ENCODE measurements at regions not wholly inside any gene's neighbourhood (a gene's known extent, or its start where the extent isn't known, plus 50 kb on each side); places are given as distances from the start of the nearest gene placed in this dataset.

- no peak for DNase-seq
Measured at GRCh38 chr20:52470561-52470960, 279.0 kb upstream of the ZFP64 start.

- no peak for DNase-seq
Measured at GRCh38 chr20:52469128-52469527, 277.5 kb upstream of the ZFP64 start.

GRCh38 chr20:52465991-52466390 lies 274.4 kb upstream of the ZFP64 start:
- DNase-seq: no peak

- no peak for DNase-seq
Measured at GRCh38 chr20:52461582-52461981, 270.0 kb upstream of the ZFP64 start.

- DNase-seq: no peak
Measured at GRCh38 chr20:52459150-52459549, 267.6 kb upstream of the ZFP64 start.

- no peak for DNase-seq
Measured at GRCh38 chr20:52457826-52458225, 266.2 kb upstream of the ZFP64 start.

- no peak for DNase-seq
Measured at GRCh38 chr20:52454660-52455059, 263.1 kb upstream of the ZFP64 start.

- DNase-seq: no peak
Measured at GRCh38 chr20:52448513-52449232, 257.1 kb upstream of the ZFP64 start.

- DNase-seq: no peak
Measured at GRCh38 chr20:52447225-52447551, 255.6 kb upstream of the ZFP64 start.

GRCh38 chr20:52446421-52447224 lies 255.0 kb upstream of the ZFP64 start:
- no peak for DNase-seq

- DNase-seq: no peak
Measured at GRCh38 chr20:52444455-52444854, 252.9 kb upstream of the ZFP64 start.

- no peak for DNase-seq
Measured at GRCh38 chr20:52443874-52444273, 252.3 kb upstream of the ZFP64 start.

GRCh38 chr20:52441710-52442109 lies 250.1 kb upstream of the ZFP64 start:
- DNase-seq: no peak

GRCh38 chr20:52439375-52439774 lies 247.8 kb upstream of the ZFP64 start:
- no peak for DNase-seq

- DNase-seq: peak; percentile 29
Measured at GRCh38 chr20:52438326-52438963, 246.9 kb upstream of the ZFP64 start.

- no peak for DNase-seq
Measured at GRCh38 chr20:52434453-52434852, 242.9 kb upstream of the ZFP64 start.

GRCh38 chr20:52434041-52434425 lies 242.5 kb upstream of the ZFP64 start:
- no peak for DNase-seq

GRCh38 chr20:52433326-52434040 lies 241.9 kb upstream of the ZFP64 start:
- no peak for DNase-seq

GRCh38 chr20:52432740-52433139 lies 241.2 kb upstream of the ZFP64 start:
- DNase-seq: no peak

- DNase-seq: no peak
Measured at GRCh38 chr20:52429029-52429428, 237.4 kb upstream of the ZFP64 start.

- no peak for DNase-seq
Measured at GRCh38 chr20:52427960-52428359, 236.4 kb upstream of the ZFP64 start.

GRCh38 chr20:52426856-52427255 lies 235.3 kb upstream of the ZFP64 start:
- no peak for DNase-seq

- DNase-seq: no peak
Measured at GRCh38 chr20:52425701-52426100, 234.1 kb upstream of the ZFP64 start.

Data from central memory CD4-positive, alpha-beta T cell (primary cell).